ENCODE measurements at regions not wholly inside any gene's neighbourhood (a gene's known extent, or its start where the extent isn't known, plus 50 kb on each side); places are given as distances from the start of the nearest gene placed in this dataset.
A peak's percentile ranks its signal among the peaks of the same experiment; 100 is the strongest.

GRCh38 chr2:129585760-129586159, 393.7 kb upstream of the RAB6C start:
- Histone ChIP-seq H3K9me3 (ENCODE audit: control insufficient read depth in 2 of 2, insufficient read depth in 1 of 2, low read length in 1 of 2) (no peaks in the 10 kb centered on the region), H3K36me3 (ENCODE audit: control insufficient read depth in 2 of 2, insufficient read depth in 2 of 2, low read length in 1 of 2) (no peaks in the 10 kb centered on the region), H3K4me3 (ENCODE audit: low read length in 2 of 2) (no peak overlapping the region), H3K27ac (ENCODE audit: low read depth in 1 of 2, low read length in 1 of 2) (no peak overlapping the region), H3K4me1 (ENCODE audit: control insufficient read depth in 2 of 2, insufficient read depth in 2 of 2, low read length in 2 of 2) (no peaks in the 10 kb centered on the region), H3K27me3 (ENCODE audit: control insufficient read depth in 2 of 2, insufficient read depth in 1 of 2, low read length in 1 of 2) (no peaks in the 10 kb centered on the region)
- no peak for DNase-seq (ENCODE audit: low read depth in 6 of 9, low spot score in 9 of 9)

GRCh38 chr2:129587426-129588064, 391.9 kb upstream of the RAB6C start:
- H3K27me3 ChIP-seq (ENCODE audit: control insufficient read depth in 2 of 2, insufficient read depth in 1 of 2, low read length in 1 of 2): no peaks in the 10 kb centered on the region
- H3K36me3 ChIP-seq (ENCODE audit: control insufficient read depth in 2 of 2, insufficient read depth in 2 of 2, low read length in 1 of 2): no peaks in the 10 kb centered on the region
- 73% methylated on average over 51 of the region's 51 CpGs for WGBS
- H3K9me3 ChIP-seq (ENCODE audit: control insufficient read depth in 2 of 2, insufficient read depth in 1 of 2, low read length in 1 of 2): no peaks in the 10 kb centered on the region
- DNase-seq (ENCODE audit: low read depth in 6 of 9, low spot score in 9 of 9): no peak
- no peaks in the 10 kb centered on the region for H3K4me1 ChIP-seq (ENCODE audit: control insufficient read depth in 2 of 2, insufficient read depth in 2 of 2, low read length in 2 of 2)
- no peak overlapping the region for H3K4me3 ChIP-seq (ENCODE audit: low read length in 2 of 2)
- H3K27ac ChIP-seq (ENCODE audit: low read depth in 1 of 2, low read length in 1 of 2): no peak overlapping the region

GRCh38 chr2:129604560-129604959, 374.9 kb upstream of the RAB6C start:
- H3K27me3 ChIP-seq (ENCODE audit: control insufficient read depth in 2 of 2, insufficient read depth in 1 of 2, low read length in 1 of 2): no peaks in the 10 kb centered on the region
- no peak overlapping the region for H3K27ac ChIP-seq (ENCODE audit: low read depth in 1 of 2, low read length in 1 of 2)
- WGBS: 74% methylated on average over 5 of the region's 5 CpGs
- no peak for DNase-seq (ENCODE audit: low read depth in 6 of 9, low spot score in 9 of 9)
- H3K4me3 ChIP-seq (ENCODE audit: low read length in 2 of 2): no peak overlapping the region
- no peaks in the 10 kb centered on the region for H3K4me1 ChIP-seq (ENCODE audit: control insufficient read depth in 2 of 2, insufficient read depth in 2 of 2, low read length in 2 of 2)
- no peaks in the 10 kb centered on the region for H3K36me3 ChIP-seq (ENCODE audit: control insufficient read depth in 2 of 2, insufficient read depth in 2 of 2, low read length in 1 of 2)
- no peaks in the 10 kb centered on the region for H3K9me3 ChIP-seq (ENCODE audit: control insufficient read depth in 2 of 2, insufficient read depth in 1 of 2, low read length in 1 of 2)

- no peaks in the 10 kb centered on the region for H3K27me3 ChIP-seq (ENCODE audit: control insufficient read depth in 2 of 2, insufficient read depth in 1 of 2, low read length in 1 of 2)
- no peak for DNase-seq (ENCODE audit: low read depth in 6 of 9, low spot score in 9 of 9)
Measured at GRCh38 chr2:129605646-129606045, 373.8 kb upstream of the RAB6C start.

GRCh38 chr2:129606496-129607270, 372.8 kb upstream of the RAB6C start:
- no peaks in the 10 kb centered on the region for H3K36me3 ChIP-seq (ENCODE audit: control insufficient read depth in 2 of 2, insufficient read depth in 2 of 2, low read length in 1 of 2)
- H3K27ac ChIP-seq (ENCODE audit: low read depth in 1 of 2, low read length in 1 of 2): no peak overlapping the region
- 56% methylated on average over 12 of the region's 12 CpGs for WGBS
- H3K4me3 ChIP-seq (ENCODE audit: low read length in 2 of 2): no peak overlapping the region
- no peak for DNase-seq (ENCODE audit: low read depth in 6 of 9, low spot score in 9 of 9)
- H3K27me3 ChIP-seq (ENCODE audit: control insufficient read depth in 2 of 2, insufficient read depth in 1 of 2, low read length in 1 of 2): no peaks in the 10 kb centered on the region
- no peaks in the 10 kb centered on the region for H3K4me1 ChIP-seq (ENCODE audit: control insufficient read depth in 2 of 2, insufficient read depth in 2 of 2, low read length in 2 of 2)
- H3K9me3 ChIP-seq (ENCODE audit: control insufficient read depth in 2 of 2, insufficient read depth in 1 of 2, low read length in 1 of 2): peaks cover 0 to 4% of the 10 kb centered on the region in 2 donors

More at GRCh38 chr2:129605646-129606045, 373.8 kb upstream of the RAB6C start:
- 73% methylated on average over 6 of the region's 6 CpGs for WGBS
- H3K9me3 ChIP-seq (ENCODE audit: control insufficient read depth in 2 of 2, insufficient read depth in 1 of 2, low read length in 1 of 2): no peaks in the 10 kb centered on the region
- no peaks in the 10 kb centered on the region for H3K36me3 ChIP-seq (ENCODE audit: control insufficient read depth in 2 of 2, insufficient read depth in 2 of 2, low read length in 1 of 2)
- no peak overlapping the region for H3K27ac ChIP-seq (ENCODE audit: low read depth in 1 of 2, low read length in 1 of 2)
- no peak overlapping the region for H3K4me3 ChIP-seq (ENCODE audit: low read length in 2 of 2)
- no peaks in the 10 kb centered on the region for H3K4me1 ChIP-seq (ENCODE audit: control insufficient read depth in 2 of 2, insufficient read depth in 2 of 2, low read length in 2 of 2)

- no peak for DNase-seq (ENCODE audit: low read depth in 6 of 9, low spot score in 9 of 9)
- Histone ChIP-seq H3K27ac (ENCODE audit: low read depth in 1 of 2, low read length in 1 of 2) (no peak overlapping the region), H3K27me3 (ENCODE audit: control insufficient read depth in 2 of 2, insufficient read depth in 1 of 2, low read length in 1 of 2) (no peaks in the 10 kb centered on the region), H3K9me3 (ENCODE audit: control insufficient read depth in 2 of 2, insufficient read depth in 1 of 2, low read length in 1 of 2) (peaks cover 0 to 4% of the 10 kb centered on the region in 2 donors), H3K4me3 (ENCODE audit: low read length in 2 of 2) (no peak overlapping the region), H3K36me3 (ENCODE audit: control insufficient read depth in 2 of 2, insufficient read depth in 2 of 2, low read length in 1 of 2) (no peaks in the 10 kb centered on the region), H3K4me1 (ENCODE audit: control insufficient read depth in 2 of 2, insufficient read depth in 2 of 2, low read length in 2 of 2) (no peaks in the 10 kb centered on the region)
- 95% methylated on average over 3 of the region's 3 CpGs for WGBS
Measured at GRCh38 chr2:129609224-129609623, 370.2 kb upstream of the RAB6C start.

- Histone ChIP-seq H3K36me3 (ENCODE audit: control insufficient read depth in 2 of 2, insufficient read depth in 2 of 2, low read length in 1 of 2) (no peaks in the 10 kb centered on the region), H3K9me3 (ENCODE audit: control insufficient read depth in 2 of 2, insufficient read depth in 1 of 2, low read length in 1 of 2) (peaks cover 0 to 4% of the 10 kb centered on the region in 2 donors), H3K4me3 (ENCODE audit: low read length in 2 of 2) (no peak overlapping the region), H3K4me1 (ENCODE audit: control insufficient read depth in 2 of 2, insufficient read depth in 2 of 2, low read length in 2 of 2) (no peaks in the 10 kb centered on the region), H3K27ac (ENCODE audit: low read depth in 1 of 2, low read length in 1 of 2) (no peak overlapping the region), H3K27me3 (ENCODE audit: control insufficient read depth in 2 of 2, insufficient read depth in 1 of 2, low read length in 1 of 2) (no peaks in the 10 kb centered on the region)
- 95% methylated on average over 6 of the region's 6 CpGs for WGBS
- no peak for DNase-seq (ENCODE audit: low read depth in 6 of 9, low spot score in 9 of 9)
Measured at GRCh38 chr2:129610766-129611165, 368.7 kb upstream of the RAB6C start.

GRCh38 chr2:129611471-129611870, 368.0 kb upstream of the RAB6C start:
- Histone ChIP-seq H3K4me1 (ENCODE audit: control insufficient read depth in 2 of 2, insufficient read depth in 2 of 2, low read length in 2 of 2) (no peaks in the 10 kb centered on the region), H3K36me3 (ENCODE audit: control insufficient read depth in 2 of 2, insufficient read depth in 2 of 2, low read length in 1 of 2) (no peaks in the 10 kb centered on the region), H3K27me3 (ENCODE audit: control insufficient read depth in 2 of 2, insufficient read depth in 1 of 2, low read length in 1 of 2) (no peaks in the 10 kb centered on the region), H3K9me3 (ENCODE audit: control insufficient read depth in 2 of 2, insufficient read depth in 1 of 2, low read length in 1 of 2) (peaks cover 0 to 4% of the 10 kb centered on the region in 2 donors), H3K27ac (ENCODE audit: low read depth in 1 of 2, low read length in 1 of 2) (no peak overlapping the region), H3K4me3 (ENCODE audit: low read length in 2 of 2) (no peak overlapping the region)
- WGBS: 97% methylated on average over 6 of the region's 6 CpGs
- no peak for DNase-seq (ENCODE audit: low read depth in 6 of 9, low spot score in 9 of 9)

GRCh38 chr2:129619471-129619870, 360.0 kb upstream of the RAB6C start:
- no peak overlapping the region for H3K4me3 ChIP-seq (ENCODE audit: low read length in 2 of 2)
- no peaks in the 10 kb centered on the region for H3K9me3 ChIP-seq (ENCODE audit: control insufficient read depth in 2 of 2, insufficient read depth in 1 of 2, low read length in 1 of 2)
- no peak overlapping the region for H3K27ac ChIP-seq (ENCODE audit: low read depth in 1 of 2, low read length in 1 of 2)
- WGBS: 45% methylated on average over 5 of the region's 5 CpGs
- H3K27me3 ChIP-seq (ENCODE audit: control insufficient read depth in 2 of 2, insufficient read depth in 1 of 2, low read length in 1 of 2): no peaks in the 10 kb centered on the region
- DNase-seq (ENCODE audit: low read depth in 6 of 9, low spot score in 9 of 9): peak in 1 of 9 donors; percentile 10
- no peaks in the 10 kb centered on the region for H3K4me1 ChIP-seq (ENCODE audit: control insufficient read depth in 2 of 2, insufficient read depth in 2 of 2, low read length in 2 of 2)
- no peaks in the 10 kb centered on the region for H3K36me3 ChIP-seq (ENCODE audit: control insufficient read depth in 2 of 2, insufficient read depth in 2 of 2, low read length in 1 of 2)

Data from thymus (tissue), 11 donors.